Left cardiac atrium (tissue), 4 donors: ENCODE measurements at regions not wholly inside any gene's neighbourhood (a gene's known extent, or its start where the extent isn't known, plus 50 kb on each side); places are given as distances from the start of the nearest gene placed in this dataset.

ENCODE experiments used
- ATAC-seq, 2 donors: fragments of 200-7000 bp; cut with Tn5 transposase; one replicate each; pipeline ENCODE4 v1.9.1; 2020; ENCODE audit warnings: mild to moderate bottlenecking in 2 of 2, moderate library complexity in 2 of 2
- DNase-seq: peaks from one replicate; pipeline ENCODE4 v3.0.0-alpha.2; 2020
- intact Hi-C, 2 donors: fragments of 100-400 bp; cut with DNase I; formaldehyde crosslinking; loops; one replicate each; pipeline versions ENCODE4 v1.14.1 to v1.15.1; 2022 to 2023
- donor health status: DM: no; HTN: yes; CAD: no.
- donor health status: DM: no; HTN: yes; CAD: no; lungs with severe emphysema.
- donor health status: DM: yes; HTN: yes; CAD: no.
- donor health status: Dilated cardiomyopathy.

DNA sequence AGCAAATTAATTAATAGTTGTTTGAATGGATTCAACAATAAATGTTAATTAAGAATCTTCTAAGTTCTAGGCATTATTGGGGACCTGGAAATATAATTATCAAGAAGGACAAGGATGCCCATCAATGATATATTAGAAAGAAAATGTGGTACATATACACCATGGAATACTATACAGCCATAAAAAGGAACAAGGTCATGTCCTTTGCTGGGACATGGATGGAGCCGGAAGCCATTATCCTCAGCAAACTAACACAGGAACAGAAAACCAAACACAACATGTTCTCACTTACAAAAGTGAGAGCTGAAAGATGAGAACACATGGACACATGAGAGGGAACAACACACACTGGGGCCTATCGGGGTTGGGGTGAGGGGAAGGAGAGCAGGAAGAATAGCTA lies 141.4 kb upstream of the JUN start:
- intact Hi-C loops: no loop called here

DNA sequence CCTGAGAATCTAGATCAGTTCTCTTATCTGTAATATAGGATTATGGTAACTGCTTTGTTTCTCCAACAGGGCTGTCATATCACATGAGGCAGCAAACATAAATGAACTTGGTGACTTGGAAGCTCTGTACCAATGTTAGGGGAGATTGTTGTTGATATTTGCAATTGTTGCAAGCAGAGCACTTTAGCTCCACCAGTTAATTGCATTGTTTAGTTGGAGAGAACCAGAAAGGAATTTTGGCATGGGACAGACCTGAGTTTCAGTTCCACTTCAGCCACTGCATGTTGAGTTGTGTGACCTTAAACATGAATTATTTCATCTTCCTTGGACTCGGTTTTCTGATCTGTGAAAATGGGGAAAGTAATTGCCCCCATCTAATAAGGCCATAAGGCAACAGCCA lies 142.3 kb upstream of the JUN start:
- ATAC-seq (no peak), DNase-seq (no peak)
- intact Hi-C loops: no loop called here

More for the DNA sequence above, 141.4 kb upstream of the JUN start:
- no peak for DNase-seq
- ATAC-seq: no peak

- DNase-seq: no peak
- no peak for ATAC-seq
- intact Hi-C loops: no loop called here
Measured at GRCh38 chr1:58927041-58927721, 143.3 kb upstream of the JUN start.

DNA sequence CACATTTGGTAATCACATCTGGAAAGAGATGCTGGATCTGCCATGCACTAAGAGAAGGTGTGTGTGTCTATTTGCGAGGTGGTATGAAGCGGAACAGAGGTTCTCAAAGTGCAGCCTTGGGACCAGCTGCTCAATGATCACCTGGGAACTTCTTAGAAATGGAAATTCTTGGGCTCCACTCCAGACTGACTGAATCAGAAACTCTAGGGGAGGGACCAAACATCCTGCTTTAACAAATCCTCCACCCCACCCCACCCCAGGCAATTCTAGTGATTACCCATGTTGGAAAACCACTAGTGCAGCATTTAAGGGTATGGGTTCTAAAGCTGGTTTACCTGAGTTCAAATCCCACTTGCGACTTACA lies 143.9 kb upstream of the JUN start:
- intact Hi-C loops: no loop called here
- DNase-seq: no peak

DNA sequence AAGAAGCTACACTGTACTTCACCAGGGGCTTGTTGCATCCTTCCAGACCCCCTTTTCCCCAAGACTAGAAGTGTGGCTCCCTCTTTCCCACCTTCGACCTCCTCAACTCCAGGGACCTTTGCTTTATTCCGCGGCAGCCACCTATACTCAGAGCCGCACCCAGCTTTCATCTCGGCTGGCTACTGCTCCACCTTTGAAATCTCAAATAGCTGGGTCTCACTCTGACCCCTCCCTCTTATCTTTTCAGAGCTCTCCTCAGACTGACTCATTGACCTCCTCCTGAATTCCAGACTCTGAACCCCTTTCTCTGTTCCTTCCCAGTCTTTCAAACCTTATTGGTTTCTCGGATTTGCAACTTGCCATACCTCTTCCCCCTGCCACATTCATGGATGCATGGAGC lies 144.7 kb upstream of the JUN start:
- intact Hi-C loops: no loop called here
- no peak for DNase-seq
- ATAC-seq: no peak

More for the DNA sequence above, 143.9 kb upstream of the JUN start:
- ATAC-seq: no peak

DNA sequence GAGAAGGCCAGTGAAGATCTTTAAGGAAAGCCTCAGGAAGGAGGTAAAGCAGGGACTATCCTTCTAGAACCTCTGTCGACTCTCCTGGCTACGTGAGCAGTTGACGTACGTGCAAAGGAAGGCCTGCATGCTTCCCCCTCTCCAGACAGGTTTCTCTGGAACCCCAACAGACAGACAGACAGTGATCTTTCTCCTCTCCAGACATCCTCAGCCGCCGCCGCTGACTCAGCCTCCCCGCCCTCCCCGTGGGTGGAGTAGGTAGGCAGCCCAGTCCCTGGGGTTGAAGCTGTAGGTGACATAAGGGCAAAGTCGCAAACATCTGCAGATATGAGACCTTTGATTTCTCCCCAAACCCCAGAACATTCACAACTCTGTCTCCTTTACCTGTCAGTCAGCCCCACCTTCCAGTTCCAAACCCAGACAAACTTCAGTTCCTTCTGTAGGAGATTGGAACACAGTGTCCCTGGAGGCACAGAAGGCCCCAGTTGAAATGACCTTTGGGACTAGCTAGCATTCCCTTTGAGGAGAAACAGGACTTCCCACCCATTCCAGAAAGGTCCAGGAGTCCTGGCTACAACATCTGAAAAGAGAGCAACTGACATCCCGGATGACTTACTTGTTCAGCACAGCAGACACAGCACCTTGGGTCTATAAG lies 146.0 kb upstream of the JUN start:
- ATAC-seq (no peak), DNase-seq (no peak)
- intact Hi-C loops: no loop called here

DNA sequence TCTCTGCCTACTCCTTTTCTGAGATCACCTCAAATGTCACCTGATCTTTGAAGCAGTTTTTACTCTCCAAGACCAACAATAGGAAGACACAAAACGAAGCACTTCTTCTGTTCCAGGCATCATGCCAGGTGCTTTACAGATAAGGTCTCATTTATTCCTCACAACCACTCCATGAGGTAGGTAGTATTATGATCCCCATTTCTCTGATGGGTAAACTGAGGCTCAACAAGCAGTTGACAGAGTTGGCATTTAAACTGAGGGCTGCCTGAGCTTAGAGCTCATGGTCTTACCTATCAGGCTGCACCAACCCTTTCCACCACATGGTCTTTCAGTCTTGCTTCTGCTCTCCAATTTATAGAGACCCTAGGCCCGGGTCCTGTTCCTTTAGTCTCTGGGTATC lies 147.2 kb upstream of the JUN start:
- intact Hi-C loops: no loop called here
- no peak for ATAC-seq
- DNase-seq: no peak

- ATAC-seq (no peak), DNase-seq (no peak)
- intact Hi-C loops: no loop called here
Measured at GRCh38 chr1:58931756-58932155, 147.9 kb upstream of the JUN start.

GRCh38 chr1:58932859-58933598 lies 149.2 kb upstream of the JUN start:
- ATAC-seq: peak in 1 of 2 donors; percentile 93
- intact Hi-C loops: no loop called here
- DNase-seq: peak; percentile 39

GRCh38 chr1:58933599-58933926 lies 149.7 kb upstream of the JUN start:
- intact Hi-C loops: no loop called here
- ATAC-seq (no peak), DNase-seq (no peak)

DNA sequence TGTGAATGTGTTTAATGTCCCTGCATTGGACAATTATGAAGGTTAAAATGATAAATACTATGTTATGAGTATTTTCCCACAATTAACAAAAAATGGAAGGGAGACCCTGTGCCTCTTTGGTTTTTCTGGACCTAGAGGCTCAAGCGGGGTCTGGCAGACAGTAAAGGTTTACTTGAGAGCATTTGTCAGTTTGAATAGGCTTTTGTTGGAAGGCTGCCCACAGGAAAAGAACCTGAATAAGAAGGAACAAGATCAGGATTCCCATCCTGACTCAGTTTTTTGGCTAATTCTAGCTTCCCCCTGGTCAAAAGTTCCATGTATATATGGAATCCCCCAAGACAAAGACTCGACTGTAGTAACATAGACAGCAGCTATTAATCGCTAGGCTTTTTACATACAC lies 150.9 kb upstream of the JUN start:
- intact Hi-C loops: no loop called here

DNA sequence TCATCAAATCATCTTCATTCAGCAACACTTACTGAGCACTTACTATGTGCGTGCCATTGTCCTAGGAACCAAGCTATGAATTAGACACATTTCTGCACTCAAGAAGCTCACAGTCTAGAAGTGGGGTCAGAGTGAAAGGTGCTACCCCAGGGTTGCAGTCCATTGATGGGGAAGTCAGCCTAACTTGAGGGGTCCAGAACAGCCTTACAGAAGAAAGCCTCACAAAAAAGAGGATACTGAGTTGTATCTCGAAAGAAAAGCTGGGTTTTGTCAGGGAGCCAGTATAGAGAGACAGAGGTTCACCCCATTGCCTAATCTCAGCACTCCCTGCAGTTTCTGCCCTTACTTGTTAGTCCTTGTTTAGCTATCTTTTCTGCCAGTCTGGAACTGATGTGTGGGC lies 153.1 kb upstream of the JUN start:
- DNase-seq (no peak), ATAC-seq (no peak)
- intact Hi-C loops: no loop called here

More for the DNA sequence above, 150.9 kb upstream of the JUN start:
- ATAC-seq (no peak), DNase-seq (no peak)

DNA sequence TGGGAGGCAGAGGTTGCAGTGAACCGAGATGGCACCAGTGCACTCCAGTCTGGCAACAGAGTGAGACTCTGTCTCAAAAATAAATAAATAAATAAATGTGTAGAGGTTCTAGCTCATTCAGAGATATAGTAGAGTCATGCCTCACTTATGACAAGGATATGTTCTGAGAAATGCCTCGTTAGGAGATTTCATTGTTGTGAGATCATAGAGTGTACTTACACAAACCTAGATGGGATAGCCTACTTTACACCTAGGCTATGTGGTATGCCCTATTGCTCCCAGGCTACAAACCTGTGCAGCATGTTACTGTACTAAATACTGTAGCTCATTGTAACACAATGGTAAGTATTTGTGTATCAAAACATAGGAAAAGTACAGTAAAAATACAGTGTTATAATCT lies 155.3 kb upstream of the JUN start:
- intact Hi-C loops: no loop called here
- no peak for ATAC-seq

DNA sequence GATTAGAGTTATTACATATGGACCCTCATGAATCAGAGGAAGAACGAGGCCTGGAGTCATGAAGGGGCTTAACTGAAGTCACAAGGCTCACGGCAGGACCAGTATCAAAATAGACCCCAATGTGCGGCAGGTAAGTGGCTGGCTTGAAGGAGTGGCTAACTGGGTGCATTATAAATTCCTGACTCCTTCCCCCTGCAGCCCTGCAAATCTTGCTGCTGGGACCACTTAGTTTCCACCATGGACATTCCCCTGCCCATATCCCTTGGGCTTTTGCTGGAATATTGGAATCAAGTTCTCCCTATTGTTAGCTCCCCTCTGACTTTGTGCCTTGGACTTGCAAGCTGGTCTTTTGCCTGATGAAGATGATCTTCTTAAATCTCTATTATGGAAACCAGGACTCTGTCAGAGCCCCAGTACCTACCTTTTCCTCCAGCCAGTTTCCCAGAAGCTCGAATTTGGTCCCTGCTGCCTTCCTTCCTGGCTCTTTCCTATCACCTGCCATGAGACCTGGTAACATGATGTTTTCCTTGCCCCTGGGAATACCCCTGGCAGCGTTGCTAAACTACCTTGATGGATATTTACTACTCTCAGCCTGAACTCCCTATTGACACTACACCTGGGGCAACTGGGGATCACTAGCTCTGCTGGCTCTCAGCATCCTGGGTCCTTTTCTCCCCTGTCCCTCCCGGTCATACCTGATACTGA lies 156.0 kb upstream of the JUN start:
- DNase-seq (no peak), ATAC-seq (no peak)
- intact Hi-C loops: no loop called here

More for the DNA sequence above, 155.3 kb upstream of the JUN start:
- no peak for DNase-seq

GRCh38 chr1:58941471-58942289 lies 157.8 kb upstream of the JUN start:
- intact Hi-C loops: no loop called here
- ATAC-seq: peak in 1 of 2 donors; percentile 68
- DNase-seq: no peak

DNA sequence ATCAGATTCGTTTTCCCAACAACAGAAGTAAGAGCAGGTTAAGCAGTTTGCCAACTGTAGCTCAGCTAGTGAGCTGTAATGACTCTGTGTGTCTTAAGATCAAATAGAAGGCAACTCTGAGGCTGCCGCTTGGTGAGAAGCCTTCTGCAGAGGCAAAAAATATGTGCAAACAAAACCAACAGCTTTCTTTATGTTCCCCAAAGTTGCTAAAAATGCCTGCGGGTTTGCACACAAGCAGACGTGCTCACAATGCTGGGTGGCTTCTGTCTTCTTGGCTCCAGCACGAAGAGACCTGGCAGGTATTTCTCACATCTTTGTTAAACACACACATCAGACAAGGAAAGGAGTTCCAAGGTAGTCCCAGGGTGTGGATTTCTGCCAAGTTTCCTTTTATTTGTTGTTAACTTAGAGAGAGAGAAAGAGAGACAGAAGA lies 158.9 kb upstream of the JUN start:
- ATAC-seq (no peak), DNase-seq (no peak)
- intact Hi-C loops: no loop called here

GRCh38 chr1:58943776-58944175 lies 159.9 kb upstream of the JUN start:
- intact Hi-C loops: no loop called here
- DNase-seq (no peak), ATAC-seq (no peak)

DNA sequence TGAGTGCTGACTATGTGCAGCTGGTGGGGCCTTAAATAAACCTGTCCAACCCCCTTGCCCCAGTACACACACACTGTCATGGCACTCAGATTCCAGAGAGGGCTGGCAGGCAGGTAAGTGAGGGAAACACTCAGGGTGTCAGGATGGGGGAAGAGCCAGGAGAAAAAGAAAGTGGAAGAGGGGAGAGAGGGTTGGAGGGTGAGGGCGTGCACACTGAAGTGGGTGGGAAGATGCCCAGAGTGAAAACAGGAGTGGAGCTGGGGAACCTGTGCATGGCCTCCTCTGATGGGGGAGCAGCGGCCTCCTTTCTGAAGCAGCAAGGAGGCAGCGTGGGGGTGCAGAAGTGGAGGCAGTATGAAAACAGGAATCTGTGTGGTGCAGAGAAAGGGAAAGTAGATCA lies 160.6 kb upstream of the JUN start:
- ATAC-seq: no peak
- intact Hi-C loops: no loop called here

DNA sequence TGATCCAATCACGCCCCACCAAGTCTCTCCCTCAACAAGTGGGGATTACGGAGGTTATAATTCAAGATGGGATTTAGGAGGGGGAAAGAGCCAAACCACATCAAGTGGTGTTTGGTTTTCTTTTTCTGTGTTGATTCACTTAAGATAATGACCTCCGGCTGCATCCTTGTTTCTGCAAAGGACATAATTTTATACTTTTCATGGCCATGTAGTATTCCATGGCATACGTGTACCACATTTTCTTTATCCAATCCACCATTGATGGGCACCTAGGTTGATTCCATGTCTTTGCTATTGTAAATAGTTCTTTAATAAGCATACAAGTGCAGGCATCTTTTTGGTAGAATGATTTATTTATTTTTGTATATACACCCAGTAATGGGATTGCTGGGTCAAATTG lies 162.5 kb upstream of the JUN start:
- intact Hi-C loops: no loop called here
- no peak for DNase-seq
- no peak for ATAC-seq

More for the DNA sequence above, 160.6 kb upstream of the JUN start:
- no peak for DNase-seq
